Mucosa of descending colon (tissue), 3 donors: ENCODE measurements at regions not wholly inside any gene's neighbourhood (a gene's known extent, or its start where the extent isn't known, plus 50 kb on each side); places are given as distances from the start of the nearest gene placed in this dataset.
"Not testable (repeated sequence)": the region's sequence is repeated elsewhere in the genome, so short reads cannot be mapped to it uniquely, and the experiment has no call there.

Source experiments
- ATAC-seq: fragments of 200-7000 bp; cut with Tn5 transposase; one replicate; pipeline ENCODE4 v1.9.1; 2020; ENCODE audit warnings: mild to moderate bottlenecking, moderate library complexity
- DNase-seq, 3 donors: peaks; one replicate each; pipeline ENCODE4 v3.0.0-alpha.2; 2020
- H3K36me3 ChIP-seq: fragments of 200-600 bp; one replicate; pipeline ENCODE4 v1.8.0; 2021; ENCODE audit warnings: low read depth, mild to moderate bottlenecking
- H3K4me1 ChIP-seq: fragments of 200-600 bp; one replicate; pipeline ENCODE4 v1.8.0; 2021; ENCODE audit warnings: low read depth, mild to moderate bottlenecking
- H3K4me3 ChIP-seq: fragments of 200-600 bp; one replicate; pipeline ENCODE4 v1.8.0; 2021; ENCODE audit warnings: mild to moderate bottlenecking
- H3K9me3 ChIP-seq: fragments of 200-600 bp; one replicate; pipeline ENCODE4 v1.8.0; 2021; ENCODE audit warnings: mild to moderate bottlenecking
- CTCF ChIP-seq: fragments of 200-600 bp; IDR thresholded peaks from one replicate; pipeline ENCODE4 v1.8.0; 2022; ENCODE audit warnings: antibody characterized with exemption, mild to moderate bottlenecking
- intact Hi-C, 2 donors: fragments of 100-400 bp; cut with DNase I in 1 of 2; cut with micrococcal nuclease in 1 of 2; formaldehyde crosslinking; loops; one replicate each; pipeline versions ENCODE4 v1.11.0 to v1.11.1; 2022; cut with DNase I, micrococcal nuclease
- donor health status: DM: no; HTN: no; CAD: no; lungs with moderate emphysema.
- donor health status: DM: no; HTN: no; CAD: no.
- donor health status: DM: no; HTN: yes; CAD: no.

GRCh38 chr20:52049001-52049731 is 142.4 kb downstream of the ZFP64 start:
- Histone ChIP-seq H3K4me3 (no peak overlapping the region), H3K9me3 (no peaks in the 10 kb centered on the region), H3K36me3 (no peaks in the 10 kb centered on the region), H3K4me1 (no peaks in the 10 kb centered on the region)
- ATAC-seq (no peak), DNase-seq (no peak)
- intact Hi-C loops: no loop called here
- TF ChIP-seq CTCF: no peak

- no peak for TF ChIP-seq CTCF
- H3K9me3 ChIP-seq: no peaks in the 10 kb centered on the region
- ATAC-seq (no peak), DNase-seq (no peak)
- no peaks in the 10 kb centered on the region for H3K36me3 ChIP-seq
- intact Hi-C loops: no loop called here
- H3K4me1 ChIP-seq: no peaks in the 10 kb centered on the region
- H3K4me3 ChIP-seq: no peak overlapping the region
These were observed 143.5 kb downstream of the ZFP64 start for GRCh38 chr20:52047811-52048764.

- Histone ChIP-seq H3K4me1 (no peaks in the 10 kb centered on the region), H3K4me3 (no peak overlapping the region), H3K9me3 (no peaks in the 10 kb centered on the region), H3K36me3 (no peaks in the 10 kb centered on the region)
- no peak for ATAC-seq
- TF ChIP-seq CTCF: no peak
- intact Hi-C loops: no loop called here
- DNase-seq: no peak
These were observed 149.6 kb downstream of the ZFP64 start for GRCh38 chr20:52041966-52042365.

GRCh38 chr20:52039790-52040189 is 151.8 kb downstream of the ZFP64 start:
- no peaks in the 10 kb centered on the region for H3K4me1 ChIP-seq
- no peaks in the 10 kb centered on the region for H3K9me3 ChIP-seq
- ATAC-seq (peak; percentile 60), DNase-seq (no peak)
- no peak for TF ChIP-seq CTCF
- no peaks in the 10 kb centered on the region for H3K36me3 ChIP-seq
- intact Hi-C loops: no loop called here
- H3K4me3 ChIP-seq: no peak overlapping the region

GRCh38 chr20:52038632-52039031 is 152.9 kb downstream of the ZFP64 start:
- H3K4me1 ChIP-seq, intact Hi-C loops, H3K4me3 ChIP-seq, H3K36me3 ChIP-seq, DNase-seq, H3K9me3 ChIP-seq, ATAC-seq: not testable (repeated sequence)

- intact Hi-C loops: no loop called here
- Histone ChIP-seq H3K36me3 (no peaks in the 10 kb centered on the region), H3K4me1 (peaks cover 4% of the 10 kb centered on the region), H3K9me3 (no peaks in the 10 kb centered on the region), H3K4me3 (no peak overlapping the region)
- ATAC-seq: no peak
- no peak for TF ChIP-seq CTCF
- no peak for DNase-seq
These were observed 154.2 kb downstream of the ZFP64 start for GRCh38 chr20:52037370-52037769.
